Mucosa of gallbladder (tissue), 1 donor: ENCODE measurements at regions not wholly inside any gene's neighbourhood (a gene's known extent, or its start where the extent isn't known, plus 50 kb on each side); places are given as distances from the start of the nearest gene placed in this dataset.
"Not testable (repeated sequence)": the region's sequence is repeated elsewhere in the genome, so short reads cannot be mapped to it uniquely, and the experiment has no call there.

Experiments used
- DNase-seq: peaks from one replicate; pipeline ENCODE4 v3.0.0-alpha.2; 2020; ENCODE audit warnings: low spot score
- donor health status: DM: no; HTN: no; CAD: no.

DNA sequence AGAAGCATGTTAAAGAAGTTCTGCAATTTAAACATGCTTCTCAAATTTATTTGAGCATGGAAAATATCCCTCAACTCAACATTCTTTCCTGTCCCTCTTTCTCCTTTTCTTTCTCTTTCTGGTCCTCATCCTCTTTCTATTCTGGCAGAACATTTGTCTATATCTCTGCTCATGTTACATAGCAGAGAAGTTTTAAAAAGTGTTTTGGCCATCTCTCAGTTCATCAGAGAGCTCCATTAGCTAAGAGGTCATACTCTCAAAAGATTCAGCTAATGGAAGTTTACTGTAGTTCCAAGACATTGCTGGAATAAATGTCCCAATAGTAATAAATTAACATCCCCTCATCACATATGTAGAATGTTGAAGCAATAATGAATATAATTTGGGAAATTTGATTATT, 53.5 kb downstream of the XCL2 start:
- DNase-seq, result no peak

DNA sequence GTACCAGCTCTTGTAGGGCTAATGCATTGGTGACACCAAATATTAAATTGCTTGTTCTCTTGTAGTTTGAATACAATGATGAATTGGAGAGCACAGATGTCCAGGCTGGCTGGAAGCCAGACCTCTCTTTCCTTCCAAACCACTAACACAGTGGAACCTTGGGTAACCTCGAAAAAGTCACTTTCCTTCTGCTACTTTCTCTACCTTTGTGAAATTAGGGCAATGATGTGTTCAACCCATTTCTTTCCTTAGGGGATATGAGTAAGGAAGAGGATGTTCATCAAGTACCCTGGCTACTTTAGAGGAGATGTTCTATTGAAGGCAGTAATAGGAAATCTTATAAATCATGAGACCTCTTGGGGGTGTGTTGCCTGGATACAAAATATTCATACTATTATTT, 55.7 kb downstream of the XCL2 start:
- no peak for DNase-seq

DNA sequence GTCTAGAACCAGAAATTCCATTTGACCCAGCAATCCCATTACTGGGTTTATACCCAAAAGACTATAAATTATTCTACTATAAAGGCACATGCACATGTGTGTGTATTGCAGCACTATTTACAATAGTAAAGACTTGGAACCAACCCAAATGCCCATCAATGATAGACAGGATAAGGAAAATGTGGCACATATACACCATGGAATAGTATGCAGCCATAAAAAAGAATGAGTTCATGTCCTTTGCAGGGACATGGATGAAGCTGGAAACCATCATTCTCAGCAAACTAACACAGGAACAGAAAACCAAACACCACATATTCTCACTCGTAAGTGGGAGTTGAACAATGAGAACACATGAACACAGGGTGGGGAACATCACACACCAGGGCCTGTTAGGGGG, 57.0 kb downstream of the XCL2 start:
- DNase-seq, result not testable (repeated sequence)

DNA sequence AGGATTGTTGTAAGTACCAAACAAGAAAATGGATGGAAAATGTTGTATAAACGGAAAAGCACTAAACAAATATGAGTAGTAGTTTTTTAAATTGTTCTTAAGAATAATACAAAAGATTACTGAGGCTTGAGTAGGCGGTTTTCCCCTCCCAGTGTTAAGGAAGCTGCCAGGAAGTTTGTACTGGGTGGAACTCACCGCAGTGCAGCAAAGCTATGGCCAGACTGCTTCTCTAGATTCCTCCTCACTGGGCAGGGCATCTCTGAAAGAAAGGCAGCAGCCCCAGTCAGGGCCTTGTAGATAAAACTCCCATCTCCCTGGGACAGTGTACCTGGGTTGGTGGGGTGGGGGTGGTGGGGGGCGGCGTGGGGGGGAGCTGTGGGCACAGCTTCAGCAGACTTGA, 58.7 kb downstream of the XCL2 start:
- no peak for DNase-seq

DNA sequence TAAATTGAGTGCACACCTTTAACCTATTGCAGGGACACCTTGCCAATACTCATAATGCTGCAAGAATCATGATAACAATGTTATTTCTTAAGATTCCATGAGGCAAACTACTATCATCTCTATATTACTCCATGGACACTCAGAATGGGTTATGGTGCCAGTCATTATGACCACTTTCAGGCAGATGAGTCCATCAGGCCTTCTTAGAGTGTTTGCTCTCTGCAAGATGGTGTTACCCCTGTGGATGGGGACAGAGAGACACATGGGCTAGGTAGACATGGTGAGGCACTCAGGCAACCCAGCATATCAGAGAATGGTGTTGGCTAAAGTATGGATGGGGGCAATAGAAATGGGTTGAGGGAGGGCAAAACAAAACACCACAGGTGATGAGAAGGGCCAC, 59.7 kb downstream of the XCL2 start:
- no peak for DNase-seq

DNA sequence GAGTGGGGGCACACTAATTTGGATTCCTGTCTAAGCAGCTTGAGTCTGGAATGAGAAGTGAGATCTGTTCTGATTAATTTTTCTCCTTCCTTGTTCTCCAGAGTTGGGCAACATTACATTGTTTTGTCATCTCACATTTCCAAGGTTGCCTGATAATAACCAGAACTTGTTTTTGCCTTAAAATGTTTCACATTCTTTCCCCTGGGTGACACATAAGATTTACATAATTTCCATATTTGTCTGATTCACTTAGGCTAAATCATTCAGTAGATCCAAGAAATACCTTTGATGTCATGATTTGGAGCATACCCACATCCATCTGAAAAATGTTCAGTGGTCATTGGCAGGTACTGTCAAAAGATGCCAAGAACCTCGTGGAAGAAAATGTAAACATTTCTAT, 60.3 kb downstream of the XCL2 start:
- DNase-seq, result no peak

DNA sequence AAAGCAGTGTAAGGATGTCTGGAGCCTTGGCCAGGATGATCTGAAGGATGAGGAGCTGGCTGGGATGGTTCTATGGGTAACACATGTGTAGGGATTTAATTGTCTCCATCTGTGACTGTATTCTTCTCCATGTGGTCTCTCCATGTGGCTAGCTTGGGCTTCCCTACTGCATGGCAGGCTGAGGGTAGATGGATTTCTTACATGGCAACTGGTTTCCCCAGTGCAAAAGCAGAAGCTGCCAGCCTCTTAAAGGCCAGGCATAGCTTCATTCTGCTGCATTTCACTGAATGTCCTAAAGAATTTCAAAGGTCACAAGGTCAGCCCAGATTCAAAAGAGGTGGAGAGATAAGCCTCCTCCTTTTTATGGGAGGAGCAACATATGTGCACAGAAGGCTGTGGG, 61.7 kb downstream of the XCL2 start:
- DNase-seq, result no peak

DNA sequence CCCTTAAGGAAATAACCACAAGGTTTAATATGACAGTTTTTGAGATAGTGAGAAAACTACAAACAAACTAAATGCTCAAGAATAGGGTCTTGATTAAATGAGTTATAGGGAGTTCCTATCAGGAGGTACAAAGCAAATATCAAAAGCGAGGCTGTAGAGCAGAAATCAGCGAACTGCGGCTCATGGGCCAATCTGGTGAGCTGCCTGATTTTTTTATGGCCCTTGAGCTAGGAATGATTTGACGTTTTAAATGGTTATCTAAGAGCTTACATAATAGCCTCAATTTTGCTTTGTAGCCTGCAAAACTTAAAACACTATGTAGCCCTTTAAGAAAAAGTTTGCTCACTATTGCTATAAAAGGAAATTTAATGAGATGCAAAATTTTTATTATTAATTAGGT, 62.2 kb downstream of the XCL2 start:
- DNase-seq, result no peak

DNA sequence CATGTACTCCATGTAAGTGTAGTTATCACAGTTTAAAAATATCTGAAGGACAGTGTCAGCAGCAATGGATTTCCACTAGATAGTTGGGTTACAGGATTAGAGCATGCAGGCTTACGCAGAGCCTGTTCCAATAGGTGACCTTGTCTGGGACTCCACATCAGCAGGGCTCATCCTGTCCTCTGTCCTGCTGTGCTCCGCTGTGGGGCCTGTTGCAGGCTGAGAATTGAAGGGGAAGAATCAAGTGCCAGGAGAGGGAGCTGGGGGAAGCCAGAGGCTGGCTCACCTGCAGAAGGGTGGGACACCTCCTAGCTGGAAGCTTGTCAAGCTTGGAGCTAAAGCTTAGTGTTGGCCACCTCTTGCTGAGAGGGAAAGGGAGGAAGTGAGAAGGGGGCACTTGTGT, 62.8 kb downstream of the XCL2 start:
- no peak for DNase-seq

DNA sequence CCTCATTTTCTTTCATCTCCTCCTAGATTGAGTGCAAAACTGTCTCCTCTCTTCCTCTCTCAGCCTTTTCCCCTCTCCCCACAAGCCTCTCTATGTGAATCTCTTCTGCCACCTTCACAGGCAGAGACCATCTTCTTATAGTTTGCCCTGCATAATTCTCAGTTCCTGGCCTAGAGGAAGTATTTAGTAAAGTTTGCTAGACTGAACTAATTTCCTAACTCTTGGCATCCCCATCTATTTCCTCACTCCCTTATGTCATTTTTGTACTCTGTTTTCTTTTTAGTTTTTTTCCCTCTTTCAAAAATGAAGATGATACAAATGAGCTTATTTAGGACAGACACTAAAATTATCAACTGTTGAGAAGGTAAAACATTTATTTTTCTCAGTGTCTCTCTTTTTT, 66.0 kb downstream of the XCL2 start:
- no peak for DNase-seq

DNA sequence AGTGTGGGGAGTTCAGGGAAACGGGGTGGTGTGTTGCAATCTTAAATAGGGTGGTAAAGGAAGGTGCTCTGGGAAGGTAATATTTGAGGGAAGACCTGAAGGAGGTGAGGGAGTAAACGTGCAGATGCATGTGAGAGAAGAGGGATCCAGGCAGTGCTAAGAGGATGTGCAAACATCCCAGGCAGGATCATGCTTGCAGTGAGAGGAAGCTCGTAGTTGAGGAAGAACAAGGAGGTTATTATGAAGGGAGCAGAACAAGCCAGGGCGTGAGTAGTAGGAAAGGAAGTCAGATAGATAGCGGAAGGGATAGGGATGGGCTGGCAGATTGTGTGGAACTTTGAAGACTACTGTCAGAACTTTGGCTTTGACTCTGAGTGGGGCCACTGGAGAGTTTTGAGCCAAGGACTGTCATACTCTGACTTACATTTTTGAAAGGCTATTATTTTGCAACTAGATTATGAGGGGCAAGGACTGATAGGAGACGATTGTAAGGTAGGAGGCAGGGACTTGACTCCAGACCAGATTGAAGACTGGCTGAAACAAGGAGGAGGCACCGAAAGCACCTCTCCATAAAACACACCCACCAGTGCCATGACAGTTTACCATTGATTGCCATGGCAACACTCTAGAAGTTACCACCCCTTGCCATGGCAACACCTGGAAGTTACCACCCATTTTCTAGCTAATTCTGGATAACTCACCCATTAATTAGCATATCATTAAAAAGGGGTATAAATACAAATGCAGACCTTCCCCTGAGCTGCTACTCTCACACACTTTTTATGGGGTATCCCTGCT, 67.0 kb downstream of the XCL2 start:
- DNase-seq, result no peak

DNA sequence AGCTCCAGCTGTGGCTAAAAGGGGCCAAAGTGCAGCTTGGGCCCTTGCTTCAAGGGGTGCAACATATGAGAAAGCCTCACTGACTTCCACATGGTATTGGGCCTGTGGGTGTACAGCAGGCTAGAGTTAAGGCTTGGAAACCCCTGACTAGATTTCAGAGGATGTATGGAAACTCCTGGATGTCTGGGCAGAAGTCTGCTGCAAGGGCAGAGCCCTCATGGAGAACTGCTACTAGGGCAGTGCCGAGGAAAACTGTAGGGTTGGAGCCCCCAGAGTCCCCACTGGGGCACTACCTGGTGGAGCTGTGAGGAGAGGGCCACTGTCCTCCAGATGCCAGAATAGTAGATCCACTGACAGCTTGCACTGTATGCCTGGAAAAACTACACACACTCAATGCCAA, 69.5 kb downstream of the XCL2 start:
- no peak for DNase-seq

DNA sequence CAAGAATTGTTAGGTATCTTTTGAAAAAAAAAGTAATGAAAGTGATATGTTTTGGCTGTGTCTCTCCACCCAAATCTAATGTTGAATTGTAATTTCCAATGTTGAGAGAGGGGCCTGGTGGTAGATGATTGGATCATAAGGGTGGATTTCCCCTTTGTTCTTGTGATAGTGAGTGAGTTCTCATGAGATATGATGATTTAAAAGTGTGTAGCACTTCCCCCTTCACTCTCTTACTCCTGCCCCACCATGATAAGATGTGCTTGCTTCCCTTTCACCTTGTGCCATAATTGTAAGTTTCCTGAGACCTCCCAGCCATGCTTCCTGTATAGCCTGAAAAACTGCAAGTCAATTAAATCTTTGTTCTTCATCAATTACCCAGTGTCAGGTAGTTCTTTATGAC, 70.7 kb downstream of the XCL2 start:
- no peak for DNase-seq

DNA sequence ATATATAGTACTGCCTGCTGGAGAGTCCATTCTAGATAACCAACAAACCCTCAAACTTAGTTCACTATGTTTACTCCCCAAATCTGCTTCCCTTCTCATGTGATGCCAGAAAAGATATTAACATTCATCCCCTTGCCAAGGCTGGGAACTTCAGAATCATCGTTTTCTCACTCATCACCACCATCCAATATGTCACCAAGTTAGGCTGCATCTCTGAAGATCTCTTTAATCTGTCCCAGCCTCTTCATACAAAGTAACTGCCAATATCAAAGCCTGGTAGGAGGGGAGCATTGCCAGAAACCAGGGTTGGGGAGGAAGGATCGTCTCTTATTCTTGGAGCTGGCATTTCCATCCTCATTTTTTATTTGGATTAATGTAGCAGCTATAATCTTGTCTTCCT, 71.6 kb downstream of the XCL2 start:
- DNase-seq, result no peak

DNA sequence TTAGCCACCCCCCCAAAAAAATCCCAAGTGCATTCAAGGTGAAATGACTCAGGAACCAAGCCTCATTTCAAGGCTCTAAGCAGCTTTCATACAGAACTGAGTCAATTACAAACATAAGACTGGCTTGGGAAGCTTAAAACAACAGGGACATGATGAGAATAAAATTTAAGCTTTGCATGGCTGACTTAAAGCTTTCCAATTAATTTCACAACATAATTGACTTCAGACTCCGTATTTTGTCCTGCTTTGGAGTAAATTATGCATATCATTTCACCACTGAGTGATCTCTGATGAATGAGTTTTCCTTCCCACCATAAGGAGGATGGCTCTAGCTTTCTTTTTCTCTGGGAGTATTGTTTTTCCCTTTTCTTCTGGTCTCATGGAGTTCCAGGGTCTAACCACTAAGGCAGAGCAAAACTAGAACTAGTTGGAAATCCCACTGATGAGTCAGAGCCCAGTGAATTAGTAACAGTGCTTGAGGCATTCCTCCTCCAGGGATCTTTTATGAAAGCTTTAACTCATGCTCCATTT, 72.8 kb downstream of the XCL2 start:
- no peak for DNase-seq

DNA sequence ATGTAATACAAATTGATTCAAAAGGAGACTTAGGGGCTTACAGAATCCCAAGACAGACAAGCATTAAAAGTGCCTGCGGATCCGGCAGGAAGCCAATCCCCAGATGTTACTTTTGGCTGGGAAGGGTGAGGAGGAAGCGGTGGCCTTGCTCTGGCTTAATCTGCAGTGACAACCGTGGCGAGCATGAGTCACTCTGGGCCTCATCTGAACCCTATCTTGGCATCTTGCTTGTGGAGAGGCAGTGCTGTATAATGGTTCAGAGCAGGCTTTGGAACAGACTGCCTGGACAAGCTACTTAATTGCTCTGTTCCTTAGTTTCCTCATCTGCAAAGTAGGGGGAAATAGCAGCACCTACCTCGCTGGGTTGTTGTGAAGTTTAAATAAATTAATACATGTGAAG, 74.1 kb downstream of the XCL2 start:
- DNase-seq, result peak; percentile 44

DNA sequence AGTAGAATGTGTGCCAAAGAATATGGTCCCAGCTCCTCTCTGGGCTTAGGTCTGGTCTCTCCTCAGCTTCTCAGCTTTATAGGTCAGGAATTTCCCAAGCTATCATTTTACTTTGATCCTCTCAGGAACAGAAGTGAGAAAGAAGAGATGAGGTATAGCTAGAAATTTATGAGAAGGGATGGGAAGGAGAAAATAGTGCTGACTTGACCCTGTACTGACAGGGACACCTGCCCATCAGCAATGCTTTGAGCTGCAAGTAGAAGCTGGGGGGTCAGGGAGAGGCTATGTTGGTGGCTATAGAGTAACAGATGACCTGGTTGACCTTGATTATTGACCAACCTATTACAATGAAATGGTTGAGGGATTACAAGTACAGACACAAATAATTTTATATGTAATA, 75.0 kb downstream of the XCL2 start:
- DNase-seq, result no peak

DNA sequence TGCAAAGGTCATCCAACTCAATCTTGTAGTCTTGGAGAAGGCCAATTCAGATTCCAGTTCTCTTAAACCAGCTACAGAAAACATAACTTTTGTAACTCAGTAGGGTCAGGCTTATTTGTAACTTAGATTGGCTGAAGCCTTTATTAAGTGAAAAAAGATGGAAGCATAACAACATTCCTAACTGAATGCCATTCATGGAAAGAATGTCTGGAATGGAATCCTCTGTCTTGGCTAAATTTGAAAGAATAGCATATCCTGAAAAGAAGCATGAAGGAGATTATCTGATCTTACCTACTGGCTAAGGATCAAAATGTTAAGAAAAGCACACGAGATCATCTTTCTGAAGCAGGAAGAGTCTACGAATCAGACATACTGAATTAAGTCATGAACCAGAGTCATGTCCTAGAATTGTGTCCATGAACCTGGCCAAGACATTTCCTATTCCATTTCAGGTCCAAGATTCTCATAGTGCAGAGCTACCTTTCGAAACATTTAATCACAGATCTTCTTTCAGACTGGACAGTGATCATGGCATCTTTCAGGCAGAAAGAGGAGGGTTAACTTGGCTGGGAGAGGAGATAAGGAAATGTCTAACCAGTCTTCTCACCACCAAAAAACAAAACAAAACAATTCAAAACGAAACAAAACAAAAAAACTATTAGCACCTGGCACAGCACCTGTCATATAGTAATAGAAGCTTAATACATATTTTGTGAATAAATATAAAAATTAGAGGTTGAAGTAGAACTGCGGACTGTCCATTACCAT, 75.6 kb downstream of the XCL2 start:
- DNase-seq, result no peak

DNA sequence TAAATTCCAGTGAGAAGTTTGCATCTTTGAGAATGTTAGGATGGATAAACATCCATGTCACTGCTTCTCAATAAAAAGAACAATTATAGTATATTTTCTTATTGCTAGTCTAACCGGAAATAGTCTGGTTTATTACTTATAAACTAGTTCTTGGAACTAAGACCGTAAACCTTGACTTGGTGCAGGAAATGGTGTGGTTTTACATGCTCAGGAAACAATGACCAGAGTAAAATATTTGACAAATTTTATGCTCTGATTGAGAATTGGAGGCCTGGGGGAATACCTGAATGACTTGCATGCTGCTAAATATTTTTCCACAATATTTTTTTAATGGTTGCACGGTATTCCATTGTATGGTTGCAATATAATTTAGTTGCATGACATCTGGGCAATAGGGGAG, 76.3 kb downstream of the XCL2 start:
- no peak for DNase-seq

DNA sequence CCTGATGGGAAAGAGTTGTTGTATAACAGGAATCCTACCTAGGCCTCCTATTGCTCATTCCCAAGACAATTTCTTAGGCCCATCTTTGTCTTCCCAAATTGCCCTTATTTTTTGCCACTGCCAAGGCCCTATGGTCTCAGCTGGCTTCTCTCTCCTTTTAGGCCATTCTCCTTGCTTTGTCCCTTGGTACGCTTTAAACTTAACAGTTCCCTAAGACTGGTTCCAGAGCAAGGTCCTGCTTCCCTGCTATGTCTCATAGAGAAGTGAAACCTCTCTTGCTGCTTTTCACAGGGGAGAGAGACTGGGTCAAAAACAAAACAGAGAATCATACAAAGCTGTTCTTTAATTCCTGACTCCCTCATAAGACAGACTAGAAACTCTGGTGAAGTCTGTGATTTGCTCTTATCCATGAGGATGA, 77.1 kb downstream of the XCL2 start:
- no peak for DNase-seq

DNA sequence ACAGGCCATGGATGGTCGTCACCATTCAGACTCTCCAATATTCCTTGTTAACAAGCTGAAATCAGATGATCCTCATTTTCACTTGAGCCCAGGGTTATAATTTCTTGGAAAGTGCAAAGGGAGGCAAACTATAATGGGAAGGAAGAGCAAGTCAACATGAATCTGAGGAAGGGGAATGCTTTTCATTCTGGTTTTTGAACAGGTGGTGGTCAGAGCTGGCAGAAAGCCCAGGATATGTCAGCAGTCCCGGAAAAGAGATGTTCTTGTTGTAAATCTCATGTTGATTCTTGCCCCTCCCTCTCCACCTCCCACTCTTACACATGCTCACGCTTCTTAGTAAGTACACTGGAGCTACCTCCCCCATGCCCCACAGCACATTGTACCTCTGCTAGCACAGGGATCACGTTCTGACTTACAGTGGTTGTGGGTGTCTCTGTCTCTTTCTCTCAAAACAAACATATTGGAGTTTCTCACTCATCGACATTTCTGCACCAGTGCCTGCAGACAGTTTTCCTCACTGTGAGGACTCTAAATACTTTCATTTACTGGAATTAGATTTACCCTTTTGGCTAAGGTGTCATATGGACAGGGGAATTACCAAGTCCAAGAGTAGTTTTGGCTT, 77.6 kb downstream of the XCL2 start:
- DNase-seq, result peak; percentile 29

DNA sequence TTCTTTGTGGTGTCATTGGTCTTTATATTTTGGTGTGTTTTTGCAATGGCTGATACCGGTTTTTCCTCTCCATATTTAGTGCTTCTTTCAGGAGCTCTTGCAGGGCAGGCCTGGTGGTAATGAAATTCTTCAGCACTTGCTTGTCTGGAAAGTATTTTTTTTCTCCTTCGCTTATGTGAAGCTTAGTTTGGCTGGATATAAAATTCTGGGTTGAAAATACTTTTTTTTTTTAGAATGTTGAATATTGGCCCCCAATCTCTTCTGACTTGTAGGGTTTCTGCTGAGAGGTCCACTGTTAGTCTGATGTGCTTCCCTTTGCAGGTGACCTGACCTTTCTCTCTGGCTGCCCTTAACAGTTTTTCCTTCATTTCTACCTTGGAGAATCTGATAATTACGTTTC, 82.7 kb downstream of the XCL2 start:
- not testable (repeated sequence) for DNase-seq

DNA sequence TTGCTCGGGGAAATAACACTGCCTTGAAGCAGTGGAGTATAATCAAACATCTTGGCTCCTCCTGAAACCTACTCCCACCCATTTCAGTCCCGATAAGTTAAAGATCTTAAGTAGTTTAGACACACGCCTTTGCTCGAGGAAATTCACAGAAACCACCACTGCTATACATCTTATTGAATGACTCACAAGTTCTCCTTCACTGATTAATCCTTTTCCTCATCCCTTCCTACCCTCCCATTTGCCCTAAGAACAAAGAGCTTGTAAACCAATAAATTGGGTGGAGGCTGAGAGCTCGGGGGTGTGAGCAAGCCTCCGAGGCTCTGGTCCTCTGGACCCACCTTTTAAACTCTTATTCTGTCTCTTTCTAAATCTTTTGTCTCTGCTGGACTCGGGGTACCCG, 86.5 kb downstream of the XCL2 start:
- DNase-seq, result not testable (repeated sequence)
